SH-SY5Y (cell line): ENCODE measurements at regions not wholly inside any gene's neighbourhood (a gene's known extent, or its start where the extent isn't known, plus 50 kb on each side); places are given as distances from the start of the nearest gene placed in this dataset.

Source experiments
- GATA2 ChIP-seq: IDR thresholded peaks from 2 replicates; pipeline ENCODE4 v1.6.1; 2011; ENCODE audit warnings: mild to moderate bottlenecking, low read depth, low read length
- GATA3 ChIP-seq: IDR thresholded peaks from 2 replicates; pipeline ENCODE4 v1.6.1; 2011; ENCODE audit warnings: low read depth, mild to moderate bottlenecking, low read length, moderate library complexity

DNA sequence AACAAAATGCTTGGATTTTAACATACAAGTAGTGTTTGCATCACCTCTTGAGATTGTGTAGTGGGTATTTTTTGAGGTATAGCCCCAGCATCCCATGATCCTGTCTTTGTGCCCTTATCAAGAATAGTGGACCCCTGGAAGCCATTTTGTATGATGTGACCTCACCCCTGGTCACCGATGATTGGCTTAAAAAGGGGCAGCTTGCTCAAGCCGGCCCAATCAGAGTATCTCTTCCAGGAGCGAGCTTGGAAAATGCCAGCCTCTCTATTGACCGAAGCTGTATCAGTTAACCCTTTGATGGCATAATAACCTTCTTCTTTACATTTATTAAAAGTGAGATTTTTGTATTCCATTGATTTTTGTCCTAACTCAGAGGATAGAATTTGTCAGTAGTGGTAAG is 55.5 kb upstream of the FAM20A start:
- TF ChIP-seq GATA2: no peak
- no peak for TF ChIP-seq GATA3
